Activated CD4-positive, alpha-beta T cell treated with anti-CD3 and anti-CD28 coated beads for 4 hours (primary cell): ENCODE measurements at regions not wholly inside any gene's neighbourhood (a gene's known extent, or its start where the extent isn't known, plus 50 kb on each side); places are given as distances from the start of the nearest gene placed in this dataset.

ENCODE experiments used
- DNase-seq, 2 donors: peaks; one replicate each; pipeline ENCODE4 v3.0.0-alpha.2; 2020

DNA sequence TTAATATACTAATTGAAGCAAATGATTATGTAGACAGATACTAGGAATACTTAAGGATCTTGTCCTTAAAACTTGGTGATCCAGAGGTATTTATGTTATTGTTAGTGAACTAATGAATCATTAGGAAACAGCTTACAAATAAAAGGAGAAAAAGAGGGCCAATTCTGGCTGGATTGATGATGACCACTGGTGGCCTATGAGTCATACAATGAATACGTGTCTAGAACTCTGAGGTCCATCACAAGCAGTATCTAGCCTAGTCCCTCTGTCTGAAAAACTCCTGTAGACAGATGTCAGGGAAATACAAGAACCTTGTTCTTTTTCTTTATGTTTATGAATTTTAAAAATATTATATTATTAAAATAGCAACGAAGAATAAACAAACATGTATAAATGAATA is 51.7 kb upstream of the RTL1 start:
- no peak for DNase-seq

DNA sequence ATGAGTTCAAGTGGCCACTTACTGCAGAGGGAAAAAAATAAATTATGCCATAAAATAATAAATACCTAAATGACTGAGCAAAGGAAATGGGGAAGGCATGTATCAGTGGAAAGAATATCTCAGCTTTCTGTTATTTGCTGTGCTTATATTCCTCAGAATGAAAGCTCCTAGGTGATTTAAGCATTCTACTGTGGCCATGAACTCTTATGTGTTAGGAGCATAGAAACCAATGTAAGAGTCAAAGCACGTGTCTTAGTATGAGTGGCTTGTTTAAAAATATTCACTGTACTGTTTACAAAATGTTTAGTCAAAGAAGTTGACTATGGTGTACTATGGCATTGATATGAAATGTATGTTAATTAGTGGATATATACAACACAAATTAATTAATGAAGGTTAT is 59.0 kb upstream of the RTL1 start:
- DNase-seq: no peak

DNA sequence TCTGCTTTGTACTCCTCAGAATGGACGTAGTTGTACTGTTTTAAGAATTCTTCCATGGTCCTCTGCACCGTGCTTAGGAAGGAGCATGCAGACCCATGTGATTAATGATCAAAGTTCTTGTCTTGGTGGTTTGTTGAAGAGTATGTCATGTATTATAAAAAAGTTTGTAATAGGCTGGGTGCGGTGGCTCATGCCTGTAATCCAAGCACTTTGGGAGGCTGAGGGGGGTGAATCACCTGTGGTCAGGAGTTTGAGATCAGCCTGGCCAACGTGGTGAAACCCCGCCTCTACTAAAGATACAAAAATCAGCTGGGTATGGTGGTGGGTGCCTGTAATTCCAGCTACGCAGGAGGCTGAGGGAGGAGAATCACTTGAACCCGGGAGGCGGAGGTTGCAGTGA is 61.8 kb upstream of the RTL1 start:
- no peak for DNase-seq

GRCh38 chr14:100967178-100967577 is 63.7 kb upstream of the RTL1 start:
- DNase-seq: no peak

- DNase-seq: no peak
Measured at GRCh38 chr14:100967930-100968329, 64.4 kb upstream of the RTL1 start.

DNA sequence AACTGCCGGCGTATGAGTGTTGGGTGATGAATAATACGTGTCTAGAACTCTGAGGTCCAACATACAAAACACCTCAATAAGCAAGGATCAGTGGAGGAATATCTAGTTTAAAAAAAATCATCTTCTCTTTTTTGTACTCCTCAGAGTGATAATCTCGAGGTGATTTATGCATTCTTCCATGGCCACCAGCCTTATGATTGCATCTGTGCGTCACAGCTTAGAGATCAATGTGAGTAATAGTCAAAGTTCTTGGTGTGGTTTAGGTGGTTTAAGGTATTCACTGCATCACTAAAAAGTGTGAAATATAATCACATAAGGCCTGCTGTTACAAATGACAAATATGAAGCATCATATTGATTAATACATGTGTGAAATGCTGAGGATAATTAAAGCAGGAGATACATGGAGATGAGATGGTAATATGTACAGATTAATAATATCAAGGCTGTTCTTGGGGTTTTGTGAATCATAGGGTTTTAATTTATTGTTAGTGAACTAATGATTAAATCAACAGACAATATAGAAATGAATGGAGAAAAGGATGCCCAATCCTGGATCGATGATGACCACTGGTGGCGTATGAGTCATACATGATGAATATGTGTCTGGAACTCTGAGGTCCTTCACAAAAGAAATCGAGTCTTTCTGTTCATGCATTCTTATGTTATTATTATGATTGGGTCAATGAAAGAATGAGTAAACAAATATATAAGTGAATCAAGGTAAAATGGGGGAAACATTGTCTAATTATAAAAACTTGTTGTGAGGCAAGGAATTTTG is 68.8 kb upstream of the RTL1 start:
- DNase-seq: no peak

DNA sequence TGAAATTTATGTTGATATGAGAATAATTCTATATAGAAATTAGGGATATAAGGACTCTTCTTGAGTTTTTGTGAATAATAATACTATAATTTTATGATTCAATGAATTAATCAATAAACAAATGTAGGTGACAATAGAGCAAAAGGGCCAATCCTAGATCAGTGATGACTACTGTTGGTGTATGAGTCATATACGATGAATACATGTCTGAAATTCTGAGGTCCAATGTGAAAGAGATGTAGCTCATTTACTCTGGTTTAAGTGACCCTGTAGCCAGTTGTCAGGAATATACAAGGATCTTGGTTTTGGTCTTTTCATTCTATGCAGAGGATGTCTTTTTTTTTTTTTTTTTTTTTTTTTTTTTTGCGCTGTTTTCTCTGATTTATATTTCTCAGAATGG is 72.1 kb upstream of the RTL1 start:
- no peak for DNase-seq

GRCh38 chr14:100979079-100979478 is 75.6 kb upstream of the RTL1 start:
- DNase-seq: no peak

- no peak for DNase-seq
Measured at GRCh38 chr14:100979780-100980179, 76.3 kb upstream of the RTL1 start.

DNA sequence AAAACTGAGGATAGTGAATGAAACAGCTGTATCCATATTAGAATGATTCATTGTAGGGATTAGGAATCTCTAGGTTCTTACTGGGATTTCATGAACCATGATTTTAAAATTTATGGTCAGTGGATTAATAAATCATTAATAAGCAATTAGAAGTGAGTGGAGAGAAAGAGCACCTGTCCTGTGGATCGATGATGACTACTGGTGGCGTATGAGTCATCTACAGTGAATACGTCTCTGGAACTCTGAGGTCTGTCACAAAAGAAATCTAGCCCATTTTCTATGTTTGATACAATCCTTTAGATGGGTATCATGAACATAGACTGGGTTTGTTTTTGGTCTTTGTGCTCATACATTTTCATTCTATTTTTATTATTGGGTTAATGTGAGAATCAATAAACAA is 77.3 kb upstream of the RTL1 start:
- DNase-seq: no peak

- no peak for DNase-seq
Measured at GRCh38 chr14:100981809-100982208, 78.3 kb upstream of the RTL1 start.

DNA sequence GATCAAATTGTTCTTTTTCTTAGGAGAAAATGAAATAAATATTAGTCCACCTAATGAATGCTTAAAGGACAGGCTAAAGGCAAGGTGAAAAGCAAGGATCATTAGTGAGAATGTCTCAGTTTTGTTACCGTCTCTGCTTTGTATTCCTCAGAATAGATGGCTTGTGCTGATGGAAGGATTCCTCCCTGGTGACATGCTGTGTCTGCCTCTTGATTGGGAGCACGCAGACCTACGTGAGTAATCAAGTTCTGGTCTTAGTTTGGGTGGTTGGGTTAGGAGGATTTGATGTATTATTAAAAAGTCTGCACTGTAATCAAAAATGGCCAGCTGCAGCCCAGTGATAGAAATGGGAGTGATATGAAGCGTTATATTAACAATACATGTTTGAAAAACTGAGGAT is 78.8 kb upstream of the RTL1 start:
- no peak for DNase-seq

DNA sequence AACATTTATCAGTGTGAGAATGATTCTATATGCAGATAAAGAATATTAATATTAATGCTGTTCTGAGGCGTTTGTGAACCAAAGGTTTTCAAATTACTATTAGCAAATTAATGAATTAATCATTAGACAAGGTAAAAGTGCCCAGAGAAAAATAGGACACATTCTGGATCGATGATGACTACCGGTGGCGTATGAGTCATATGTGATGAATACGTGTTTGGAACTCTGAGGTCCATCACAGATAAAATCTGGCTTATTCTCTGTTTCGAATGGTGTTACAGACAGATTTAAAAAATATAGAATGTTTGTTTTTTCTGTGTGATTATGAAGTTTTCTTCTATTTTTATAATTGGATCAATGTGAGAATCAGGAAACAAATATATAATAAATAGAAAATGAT is 79.2 kb upstream of the RTL1 start:
- no peak for DNase-seq

DNA sequence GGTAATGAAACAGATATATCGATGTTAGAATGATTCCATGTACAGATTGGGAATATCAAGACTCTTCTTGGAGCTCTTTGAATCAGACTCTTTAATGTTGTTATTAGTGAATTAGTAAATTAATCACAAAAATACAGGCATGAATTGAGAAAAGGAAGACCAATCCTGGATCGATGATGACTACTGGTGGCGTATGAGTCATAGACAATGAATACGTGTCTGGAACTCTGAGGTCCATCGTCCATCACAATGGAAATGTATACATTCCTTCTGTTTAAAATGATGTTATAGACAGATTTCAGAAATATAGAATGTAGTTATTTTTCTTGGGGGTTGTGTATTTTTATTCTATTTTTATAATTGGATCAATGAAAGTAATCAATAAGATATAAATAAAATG is 80.2 kb upstream of the RTL1 start:
- DNase-seq: no peak

- DNase-seq: no peak
Measured at GRCh38 chr14:100988011-100988410, 84.5 kb upstream of the RTL1 start.

GRCh38 chr14:100988411-100988900 is 84.9 kb upstream of the RTL1 start:
- no peak for DNase-seq

DNA sequence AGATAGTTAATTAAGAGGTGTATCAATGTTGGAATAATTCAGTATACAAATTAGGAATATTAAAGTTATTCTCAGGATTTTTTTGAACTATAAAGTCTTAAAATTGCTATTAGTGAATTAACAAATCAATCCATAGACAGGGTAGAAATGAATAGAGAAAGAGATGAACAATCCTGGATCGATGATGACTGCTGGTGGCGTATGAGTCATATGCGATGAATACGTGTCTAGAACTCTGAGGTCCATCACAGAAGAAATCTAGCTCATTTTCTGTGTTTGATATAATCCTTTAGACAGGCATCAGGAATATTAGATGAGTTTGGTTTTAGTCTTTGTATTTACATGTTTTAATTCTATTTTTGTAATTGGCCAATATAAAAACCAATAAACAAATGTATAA is 85.4 kb upstream of the RTL1 start:
- no peak for DNase-seq

GRCh38 chr14:100989924-100990323 is 86.4 kb upstream of the RTL1 start:
- no peak for DNase-seq

- no peak for DNase-seq
Measured at GRCh38 chr14:100994082-100994481, 90.6 kb upstream of the RTL1 start.

- no peak for DNase-seq
Measured at GRCh38 chr14:100994756-100995330, 91.3 kb upstream of the RTL1 start.

DNA sequence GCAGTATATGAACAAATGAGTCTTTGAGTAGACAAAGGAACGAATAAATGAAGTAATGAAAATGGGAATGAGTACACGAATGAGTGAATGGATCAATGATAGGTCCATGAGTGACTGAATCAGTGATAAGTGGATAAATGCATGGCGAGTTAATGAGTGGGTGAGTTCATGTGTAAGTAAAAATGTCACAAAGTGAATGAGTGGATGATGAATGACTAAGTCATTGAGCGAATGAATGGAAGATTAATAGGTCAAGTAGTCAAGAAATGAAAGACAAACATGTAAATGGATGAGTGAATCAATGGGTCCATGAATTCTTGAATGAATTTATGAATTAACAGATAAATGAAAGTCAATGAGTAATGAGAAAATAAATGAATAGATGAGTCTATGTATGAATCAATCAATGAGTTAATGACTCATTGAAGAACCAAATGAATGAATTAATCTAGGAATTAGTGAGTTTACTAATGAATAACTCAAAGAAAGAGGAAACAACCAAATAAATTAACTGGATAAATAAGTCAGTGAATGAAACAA is 97.3 kb upstream of the RTL1 start:
- no peak for DNase-seq

GRCh38 chr14:101001311-101002069 is 98.0 kb upstream of the RTL1 start:
- DNase-seq: no peak

DNA sequence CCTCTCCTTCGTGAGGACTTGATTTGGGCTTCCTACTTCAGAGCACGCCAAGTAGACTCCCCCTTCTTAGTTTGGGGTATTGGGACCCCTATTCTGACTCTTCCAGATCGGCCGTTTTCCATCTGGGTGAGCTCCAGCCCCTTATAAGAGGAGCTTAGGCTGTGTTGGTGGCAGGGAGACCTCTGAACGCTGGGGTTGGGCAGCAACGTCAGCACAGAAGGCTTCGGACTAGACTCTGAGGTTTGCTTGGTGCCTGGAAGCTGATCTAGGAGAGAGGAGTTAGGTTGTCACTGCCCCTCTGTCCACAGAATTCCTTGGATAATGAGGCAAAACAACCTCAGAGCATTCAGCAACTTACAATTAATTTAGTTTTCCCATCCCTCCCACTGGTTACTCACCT is 99.2 kb upstream of the RTL1 start:
- no peak for DNase-seq

DNA sequence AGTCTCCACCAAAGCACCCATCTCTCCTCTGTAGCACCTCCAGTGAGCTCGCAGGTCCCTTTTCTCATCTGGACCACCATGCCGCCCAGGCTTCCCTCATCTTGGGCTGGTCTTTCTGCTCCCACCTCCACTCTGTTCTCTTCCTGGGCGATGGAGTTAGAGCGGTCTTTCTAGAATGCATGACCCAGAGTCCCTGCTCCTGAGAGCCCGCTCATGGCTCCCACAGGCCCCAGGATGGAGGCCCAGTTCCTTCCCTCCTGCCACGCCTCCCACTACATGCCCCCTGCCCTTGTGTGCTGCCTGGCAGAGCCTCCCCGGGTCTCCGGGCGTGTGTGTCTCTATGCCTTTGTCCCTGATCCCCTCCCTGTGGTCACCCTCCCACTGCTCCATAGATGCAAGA is 100.7 kb upstream of the RTL1 start:
- no peak for DNase-seq
